GM19324 (cell line): ENCODE measurements at regions not wholly inside any gene's neighbourhood (a gene's known extent, or its start where the extent isn't known, plus 50 kb on each side); places are given as distances from the start of the nearest gene placed in this dataset.
"Not testable (repeated sequence)": the region's sequence is repeated elsewhere in the genome, so short reads cannot be mapped to it uniquely, and the experiment has no call there.

ENCODE experiments used
- ATAC-seq: cut with Tn5 transposase; IDR thresholded peaks from one replicate; pipeline ENCODE4 v1.9.1; 2021; ENCODE audit warnings: mild to moderate bottlenecking, moderate library complexity; ENCODE audit not compliant: unreplicated experiment, low FRiP score

- no peak for ATAC-seq
These were observed 103.8 kb upstream of the LANCL2 start for GRCh38 chr7:55261386-55261770.

GRCh38 chr7:55265328-55265727 lies 99.8 kb upstream of the LANCL2 start:
- ATAC-seq: not testable (repeated sequence)

- ATAC-seq: no peak
These were observed 99.1 kb upstream of the LANCL2 start for GRCh38 chr7:55265836-55266642.

GRCh38 chr7:55271069-55271626 lies 94.0 kb upstream of the LANCL2 start:
- no peak for ATAC-seq

GRCh38 chr7:55271661-55272060 lies 93.5 kb upstream of the LANCL2 start:
- ATAC-seq: no peak

- no peak for ATAC-seq
These were observed 92.8 kb upstream of the LANCL2 start for GRCh38 chr7:55272328-55272727.

- ATAC-seq: no peak
These were observed 91.8 kb upstream of the LANCL2 start for GRCh38 chr7:55273186-55273980.

GRCh38 chr7:55274156-55274555 lies 91.0 kb upstream of the LANCL2 start:
- no peak for ATAC-seq

GRCh38 chr7:55275291-55276200 lies 89.6 kb upstream of the LANCL2 start:
- ATAC-seq: no peak

- no peak for ATAC-seq
These were observed 88.4 kb upstream of the LANCL2 start for GRCh38 chr7:55276572-55277295.

- ATAC-seq: no peak
These were observed 87.2 kb upstream of the LANCL2 start for GRCh38 chr7:55277916-55278315.

- ATAC-seq: no peak
These were observed 86.8 kb upstream of the LANCL2 start for GRCh38 chr7:55278321-55278720.

- no peak for ATAC-seq
These were observed 85.9 kb upstream of the LANCL2 start for GRCh38 chr7:55279080-55279845.

- ATAC-seq: peak; percentile 71
These were observed 85.1 kb upstream of the LANCL2 start for GRCh38 chr7:55280031-55280454.

- no peak for ATAC-seq
These were observed 79.5 kb upstream of the LANCL2 start for GRCh38 chr7:55285665-55286064.

- ATAC-seq: no peak
These were observed 78.5 kb upstream of the LANCL2 start for GRCh38 chr7:55286666-55287065.

- ATAC-seq: no peak
These were observed 76.9 kb upstream of the LANCL2 start for GRCh38 chr7:55288070-55288824.

GRCh38 chr7:55296070-55296469 lies 69.1 kb upstream of the LANCL2 start:
- ATAC-seq: no peak
